Panc1 (cell line): ENCODE measurements at regions not wholly inside any gene's neighbourhood (a gene's known extent, or its start where the extent isn't known, plus 50 kb on each side); places are given as distances from the start of the nearest gene placed in this dataset.

Experiments used
- ATAC-seq: fragments of 200-7000 bp; cut with Tn5 transposase; 2 replicates; pipeline ENCODE4 v1.9.1; 2020; ENCODE audit warnings: mild to moderate bottlenecking, moderate library complexity
- BruUV-seq: library from RNA; stranded (reverse); fragments of 400-500 nt; replicated peaks from 2 replicates; lab custom pipeline; 2021; lab: Mats Ljungman, UMichigan
- CTCF ChIA-PET: fragments of 300-600 bp; sonication (Branson Sonifier 250); formaldehyde crosslinking; loops from one replicate; lab custom pipeline; 2022; ENCODE audit warnings: antibody characterized with exemption; lab: Charles Lee
- POLR2A ChIA-PET: fragments of 300-600 bp; sonication (Branson Sonifier 250); formaldehyde crosslinking; loops from one replicate; lab custom pipeline; 2022; ENCODE audit warnings: antibody characterized with exemption; lab: Charles Lee
- DNase-seq: peaks from one replicate; pipeline ENCODE4 v3.0.0-alpha.2; 2010; ENCODE audit warnings: low read depth, low spot score
- H3K27ac ChIP-seq: 2 replicates; pipeline ENCODE4 v1.5.1; 2011; ENCODE audit warnings: mild to moderate bottlenecking, low read length, inconsistent platforms
- H3K27me3 ChIP-seq: fragments of 200-500 bp; sonication (Bioruptor generic); 2 replicates; pipeline ENCODE4 v1.6.0; 2014; ENCODE audit warnings: low read length, inconsistent platforms; ENCODE audit not compliant: control insufficient read depth, insufficient read depth
- H3K36me3 ChIP-seq: fragments of 200-500 bp; sonication (Bioruptor generic); 2 replicates; pipeline ENCODE4 v1.5.1; 2014; ENCODE audit warnings: inconsistent platforms, mild to moderate bottlenecking, low read length, moderate library complexity; ENCODE audit not compliant: control insufficient read depth, insufficient read depth
- H3K4me1 ChIP-seq: 2 replicates; pipeline ENCODE4 v1.5.1; 2011; ENCODE audit warnings: inconsistent platforms, mild to moderate bottlenecking, low read length, moderate library complexity; ENCODE audit not compliant: control insufficient read depth, insufficient read depth
- H3K4me3 ChIP-seq, 2 experiments: 2 replicates each; pipeline ENCODE4 v1.5.1; 2011 to 2012; ENCODE audit warnings: low read depth in 2 of 2, low read length in 2 of 2, mild to moderate bottlenecking in 2 of 2, inconsistent platforms in 1 of 2, moderate library complexity in 1 of 2
- H3K9me3 ChIP-seq: fragments of 200-500 bp; sonication (Bioruptor generic); 2 replicates; pipeline ENCODE4 v1.5.1; 2014; ENCODE audit warnings: low read depth, mild to moderate bottlenecking, inconsistent platforms, low read length, moderate library complexity; ENCODE audit not compliant: control insufficient read depth, insufficient read depth
- CTCF ChIP-seq: fragments of 450-650 bp; IDR thresholded peaks from 2 replicates; pipeline ENCODE4 v1.5.1; 2017; ENCODE audit warnings: mild to moderate bottlenecking
- POLR2AphosphoS5 ChIP-seq: IDR thresholded peaks from 2 replicates; pipeline ENCODE4 v1.6.1; 2012; ENCODE audit warnings: mild to moderate bottlenecking, low read depth, low read length, moderate library complexity
- REST ChIP-seq, 2 experiments: IDR thresholded peaks; 2 replicates each; pipeline ENCODE4 v1.6.1; 2011 to 2012; ENCODE audit warnings: low read depth in 2 of 2, control low read depth in 1 of 2, low read length in 1 of 2, mild to moderate bottlenecking in 1 of 2, moderate library complexity in 1 of 2; ENCODE audit not compliant: insufficient read depth in 1 of 2
- SIN3A ChIP-seq: IDR thresholded peaks from 2 replicates; pipeline ENCODE4 v1.6.1; 2012; ENCODE audit warnings: low read depth, mild to moderate bottlenecking, low read length, moderate library complexity, borderline replicate concordance; ENCODE audit not compliant: insufficient read depth
- TCF7L2 ChIP-seq: IDR thresholded peaks from 2 replicates; pipeline ENCODE4 v1.6.1; 2011; ENCODE audit warnings: mild to moderate bottlenecking, low read depth, low read length, inconsistent platforms
- in situ Hi-C: cut with HindIII; loops from 2 replicates; pipeline ENCODE4 v1.10.0; 2016; ENCODE audit warnings: low sequenced_read_pairs, low pct_unique_long_range_greater_than_20kb
- intact Hi-C: fragments of 100-400 bp; cut with micrococcal nuclease; formaldehyde crosslinking; loops from one replicate; pipeline ENCODE4 v1.10.0; 2022; ENCODE audit not compliant: unreplicated experiment

GRCh38 chr7:46170021-46170420 lies 248.9 kb upstream of the IGFBP3 start:
- Histone ChIP-seq H3K4me1 (no peaks in the 10 kb centered on the region), H3K27me3 (no peaks in the 10 kb centered on the region), H3K27ac (no peak overlapping the region), H3K4me3 (no peak overlapping the region), H3K9me3 (no peaks in the 10 kb centered on the region), H3K36me3 (no peaks in the 10 kb centered on the region)
- no peak for ATAC-seq
- TF ChIP-seq CTCF (no peak), REST (IDR thresholded peaks at IDR 0.05; ENCODE audit: insufficient read depth in 1 of 2, low read depth in 2 of 2, low read length in 1 of 2) (no peak)
- no TSS peak for BruUV-seq
- in situ Hi-C loops = no loop called here
- no peak for DNase-seq
- intact Hi-C loops = no loop called here
- CTCF ChIA-PET = no interaction called here
- POLR2A ChIA-PET = no interaction called here

- ChIA-PET POLR2A (interaction anchor here (0.6 kb wide), 1 partner anchor 247 kb away, joined by 6 read pairs; no protein-coding TSS in a partner anchor), CTCF (no interaction called here)
- Histone ChIP-seq H3K36me3 (no peaks in the 10 kb centered on the region), H3K27me3 (no peaks in the 10 kb centered on the region), H3K9me3 (no peaks in the 10 kb centered on the region), H3K4me1 (no peaks in the 10 kb centered on the region), H3K4me3 (no peak overlapping the region), H3K27ac (no peak overlapping the region)
- DNase-seq = no peak
- in situ Hi-C loops (no loop called here), intact Hi-C loops (no loop called here)
- no peak for ATAC-seq
- BruUV-seq = no TSS peak
- TF ChIP-seq CTCF (no peak), SIN3A (no peak), TCF7L2 (no peak), POLR2AphosphoS5 (no peak), REST (IDR thresholded peaks at IDR 0.05; ENCODE audit: insufficient read depth in 1 of 2, low read depth in 2 of 2, low read length in 1 of 2) (no peak)
Observed at GRCh38 chr7:46169384-46169755, 248.3 kb upstream of the IGFBP3 start.
